ENCODE measurements at regions not wholly inside any gene's neighbourhood (a gene's known extent, or its start where the extent isn't known, plus 50 kb on each side); places are given as distances from the start of the nearest gene placed in this dataset.

DNA sequence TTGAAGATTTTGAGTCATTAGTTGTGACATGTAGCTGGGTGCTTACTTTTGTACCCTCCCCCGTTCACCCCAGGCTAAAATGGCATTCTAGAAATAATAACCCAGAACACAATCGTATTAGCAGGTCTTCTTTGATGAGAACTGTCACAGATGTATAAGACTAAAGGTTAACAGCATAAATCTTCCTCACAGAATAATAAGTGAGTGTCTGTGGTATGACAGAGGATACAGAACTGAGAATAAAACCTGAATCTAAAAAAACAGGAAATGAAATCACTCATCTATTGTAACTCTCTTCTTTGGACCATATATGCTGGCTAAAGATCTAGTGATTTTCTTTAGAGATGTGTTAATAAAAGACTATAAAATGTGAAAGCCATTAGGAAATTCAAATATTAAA, 746.6 kb downstream of the LRFN5 start:
- TF ChIP-seq EZH2phosphoT487 (IDR thresholded peaks at IDR 0.05; ENCODE audit: borderline replicate concordance, low read depth): no peak
- TF ChIP-seq RAD21 (IDR thresholded peaks at IDR 0.05; ENCODE audit: low read length): no peak
- no peak for TF ChIP-seq RCOR1 (IDR thresholded peaks at IDR 0.05; ENCODE audit: low read length)
- no peak for TF ChIP-seq YY1 (IDR thresholded peaks at IDR 0.05; ENCODE audit: low read depth)
- TF ChIP-seq, protein P1, sequence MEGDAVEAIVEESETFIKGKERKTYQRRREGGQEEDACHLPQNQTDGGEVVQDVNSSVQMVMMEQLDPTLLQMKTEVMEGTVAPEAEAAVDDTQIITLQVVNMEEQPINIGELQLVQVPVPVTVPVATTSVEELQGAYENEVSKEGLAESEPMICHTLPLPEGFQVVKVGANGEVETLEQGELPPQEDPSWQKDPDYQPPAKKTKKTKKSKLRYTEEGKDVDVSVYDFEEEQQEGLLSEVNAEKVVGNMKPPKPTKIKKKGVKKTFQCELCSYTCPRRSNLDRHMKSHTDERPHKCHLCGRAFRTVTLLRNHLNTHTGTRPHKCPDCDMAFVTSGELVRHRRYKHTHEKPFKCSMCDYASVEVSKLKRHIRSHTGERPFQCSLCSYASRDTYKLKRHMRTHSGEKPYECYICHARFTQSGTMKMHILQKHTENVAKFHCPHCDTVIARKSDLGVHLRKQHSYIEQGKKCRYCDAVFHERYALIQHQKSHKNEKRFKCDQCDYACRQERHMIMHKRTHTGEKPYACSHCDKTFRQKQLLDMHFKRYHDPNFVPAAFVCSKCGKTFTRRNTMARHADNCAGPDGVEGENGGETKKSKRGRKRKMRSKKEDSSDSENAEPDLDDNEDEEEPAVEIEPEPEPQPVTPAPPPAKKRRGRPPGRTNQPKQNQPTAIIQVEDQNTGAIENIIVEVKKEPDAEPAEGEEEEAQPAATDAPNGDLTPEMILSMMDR (IDR thresholded peaks at IDR 0.05): no peak
- TF ChIP-seq TAF1 (IDR thresholded peaks at IDR 0.05; ENCODE audit: borderline replicate concordance, low read depth, low read length): no peak
- TF ChIP-seq EP300 (IDR thresholded peaks at IDR 0.05; ENCODE audit: borderline replicate concordance in 1 of 2, low read depth in 1 of 2, low read length in 1 of 2): no peak
- TF ChIP-seq RXRA (IDR thresholded peaks at IDR 0.05; ENCODE audit: borderline replicate concordance, low read depth): no peak
- TF ChIP-seq, protein P2, sequence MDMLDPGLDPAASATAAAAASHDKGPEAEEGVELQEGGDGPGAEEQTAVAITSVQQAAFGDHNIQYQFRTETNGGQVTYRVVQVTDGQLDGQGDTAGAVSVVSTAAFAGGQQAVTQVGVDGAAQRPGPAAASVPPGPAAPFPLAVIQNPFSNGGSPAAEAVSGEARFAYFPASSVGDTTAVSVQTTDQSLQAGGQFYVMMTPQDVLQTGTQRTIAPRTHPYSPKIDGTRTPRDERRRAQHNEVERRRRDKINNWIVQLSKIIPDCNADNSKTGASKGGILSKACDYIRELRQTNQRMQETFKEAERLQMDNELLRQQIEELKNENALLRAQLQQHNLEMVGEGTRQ (IDR thresholded peaks at IDR 0.05; ENCODE audit: borderline replicate concordance, low read depth, low read length): no peak
- TF ChIP-seq SIN3A (IDR thresholded peaks at IDR 0.05; ENCODE audit: borderline replicate concordance, low read depth, low read length): no peak

Measured in SK-N-SH (cell line).